ENCODE measurements at regions not wholly inside any gene's neighbourhood (a gene's known extent, or its start where the extent isn't known, plus 50 kb on each side); places are given as distances from the start of the nearest gene placed in this dataset.
"Not testable (repeated sequence)": the region's sequence is repeated elsewhere in the genome, so short reads cannot be mapped to it uniquely, and the experiment has no call there.

DNA sequence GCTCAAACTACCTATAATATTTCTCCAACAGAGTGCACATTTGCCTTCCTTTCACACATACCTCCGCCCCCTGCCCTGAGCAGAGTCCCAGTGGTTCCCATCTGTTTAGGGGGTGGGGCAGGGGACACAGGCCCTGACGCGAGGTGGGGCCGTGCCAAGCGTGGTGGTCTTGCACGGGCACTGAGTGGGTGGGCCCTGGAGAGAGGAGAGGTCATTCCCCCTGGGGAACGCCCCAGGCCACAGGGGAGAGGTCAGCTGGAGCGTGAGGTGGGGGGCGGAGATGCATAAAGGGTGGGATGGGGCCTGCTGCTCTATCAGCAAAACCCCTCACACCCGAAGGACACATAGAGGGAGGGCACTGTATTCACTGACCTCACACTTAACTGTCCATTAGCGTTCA is 441.9 kb downstream of the TMEM121 start:
- Histone ChIP-seq H3K79me2 (ENCODE audit: control insufficient read depth, insufficient read depth, low read length) (no peaks in the 10 kb centered on the region), H3K9me3 (replicated peaks; ENCODE audit: control insufficient read depth, insufficient read depth, low read length) (no peaks in the 10 kb centered on the region), H3K4me2 (ENCODE audit: insufficient read depth, low read length) (no peak overlapping the region), H3K9ac (replicated peaks; ENCODE audit: extremely low read depth, insufficient read depth, low read length) (no peak overlapping the region), H3K27me3 (ENCODE audit: control insufficient read depth in 2 of 2, insufficient read depth in 2 of 2, low read length in 2 of 2) (no peaks in the 10 kb centered on the region), H4K20me1 (replicated peaks; ENCODE audit: control insufficient read depth, extremely low read depth, insufficient read depth, low read length) (no peaks in the 10 kb centered on the region), H3K9me1 (replicated peaks; ENCODE audit: control insufficient read depth, extremely low read depth, insufficient read depth, low read length) (no peaks in the 10 kb centered on the region), H3K36me3 (ENCODE audit: control insufficient read depth in 2 of 2, extremely low read depth in 1 of 2, insufficient read depth in 2 of 2, low read length in 2 of 2) (no peaks in the 10 kb centered on the region), H3K4me3 (replicated peaks in 1 of 3; ENCODE audit: insufficient read depth in 1 of 3, low read depth in 1 of 3, low read length in 3 of 3) (no peak overlapping the region), H3K27ac (ENCODE audit: insufficient read depth, low read depth, low read length) (no peak overlapping the region), H3K4me1 (ENCODE audit: control insufficient read depth, extremely low read depth, insufficient read depth, low read length) (no peaks in the 10 kb centered on the region), H2AFZ (ENCODE audit: low read depth, low read length) (no peak overlapping the region)
- no TSS peak for BruUV-seq (replicated peaks)
- dilution Hi-C loops (cut with MboI; ENCODE audit: extremely low pct_ligation_motif_present, low sequenced_read_pairs) = no loop called here
- intact Hi-C loops (cut with micrococcal nuclease) = no loop called here
- POLR2A ChIA-PET = no interaction called here
- FAIRE-seq = no peak
- DNase-seq (ENCODE audit: low read depth, low spot score) = no peak
- CTCF ChIA-PET = no interaction called here
- no peak for TF ChIP-seq FOS (IDR thresholded peaks at IDR 0.05; ENCODE audit: borderline replicate concordance, insufficient read depth, low read length)
- no peak for TF ChIP-seq MYC (IDR thresholded peaks at IDR 0.05; ENCODE audit: low read depth, low read length)
- no peak for TF ChIP-seq GATA2 (IDR thresholded peaks at IDR 0.05; ENCODE audit: insufficient read depth, insufficient read length, low read depth, low read length)
- TF ChIP-seq EZH2 (IDR thresholded peaks at IDR 0.05; ENCODE audit: borderline replicate concordance, low read depth, low read length, severe bottlenecking) = no peak
- no peak for TF ChIP-seq POLR2A (IDR thresholded peaks at IDR 0.05; ENCODE audit: low read depth, low read length)
- TF ChIP-seq, protein P1, sequence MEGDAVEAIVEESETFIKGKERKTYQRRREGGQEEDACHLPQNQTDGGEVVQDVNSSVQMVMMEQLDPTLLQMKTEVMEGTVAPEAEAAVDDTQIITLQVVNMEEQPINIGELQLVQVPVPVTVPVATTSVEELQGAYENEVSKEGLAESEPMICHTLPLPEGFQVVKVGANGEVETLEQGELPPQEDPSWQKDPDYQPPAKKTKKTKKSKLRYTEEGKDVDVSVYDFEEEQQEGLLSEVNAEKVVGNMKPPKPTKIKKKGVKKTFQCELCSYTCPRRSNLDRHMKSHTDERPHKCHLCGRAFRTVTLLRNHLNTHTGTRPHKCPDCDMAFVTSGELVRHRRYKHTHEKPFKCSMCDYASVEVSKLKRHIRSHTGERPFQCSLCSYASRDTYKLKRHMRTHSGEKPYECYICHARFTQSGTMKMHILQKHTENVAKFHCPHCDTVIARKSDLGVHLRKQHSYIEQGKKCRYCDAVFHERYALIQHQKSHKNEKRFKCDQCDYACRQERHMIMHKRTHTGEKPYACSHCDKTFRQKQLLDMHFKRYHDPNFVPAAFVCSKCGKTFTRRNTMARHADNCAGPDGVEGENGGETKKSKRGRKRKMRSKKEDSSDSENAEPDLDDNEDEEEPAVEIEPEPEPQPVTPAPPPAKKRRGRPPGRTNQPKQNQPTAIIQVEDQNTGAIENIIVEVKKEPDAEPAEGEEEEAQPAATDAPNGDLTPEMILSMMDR (IDR thresholded peaks at IDR 0.05; ENCODE audit: extremely low read depth in 1 of 2, insufficient read depth in 1 of 2, low read depth in 1 of 2, low read length in 2 of 2) = no peak
- no peak for TF ChIP-seq POLR2AphosphoS5 (IDR thresholded peaks at IDR 0.05; ENCODE audit: insufficient read depth, low read depth, low read length)
- TF ChIP-seq, protein P2, sequence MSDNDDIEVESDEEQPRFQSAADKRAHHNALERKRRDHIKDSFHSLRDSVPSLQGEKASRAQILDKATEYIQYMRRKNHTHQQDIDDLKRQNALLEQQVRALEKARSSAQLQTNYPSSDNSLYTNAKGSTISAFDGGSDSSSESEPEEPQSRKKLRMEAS (IDR thresholded peaks at IDR 0.05; ENCODE audit: insufficient read depth, insufficient read length) = no peak
- TF ChIP-seq JUN (IDR thresholded peaks at IDR 0.05; ENCODE audit: borderline replicate concordance, insufficient read depth, insufficient read length, low read depth) = no peak

DNA sequence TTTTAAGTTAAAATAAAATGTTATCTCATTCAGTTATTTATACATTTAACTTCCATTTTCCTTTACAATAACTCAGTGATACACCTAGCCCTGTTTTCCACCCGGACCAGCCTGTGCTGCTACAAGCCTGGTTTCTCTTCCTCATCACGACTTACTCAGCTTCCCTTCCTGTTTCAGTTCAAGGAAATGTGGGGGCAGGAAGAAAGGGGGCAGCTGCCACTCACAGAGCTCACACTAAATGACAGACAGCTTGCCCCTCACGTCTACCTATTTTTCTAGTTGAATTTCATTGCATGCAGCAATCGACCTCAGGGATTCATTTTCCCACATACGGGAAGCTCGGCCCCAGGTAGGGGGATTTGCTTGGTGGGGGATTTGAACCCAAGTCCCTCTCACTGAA is 442.6 kb downstream of the TMEM121 start:
- H3K4me1 ChIP-seq (ENCODE audit: control insufficient read depth, extremely low read depth, insufficient read depth, low read length); H4K20me1 ChIP-seq (replicated peaks; ENCODE audit: control insufficient read depth, extremely low read depth, insufficient read depth, low read length); H3K27ac ChIP-seq (ENCODE audit: insufficient read depth, low read depth, low read length); H3K79me2 ChIP-seq (ENCODE audit: control insufficient read depth, insufficient read depth, low read length); BruUV-seq (replicated peaks); H3K4me2 ChIP-seq (ENCODE audit: insufficient read depth, low read length); H3K4me3 ChIP-seq (replicated peaks in 1 of 3; ENCODE audit: insufficient read depth in 1 of 3, low read depth in 1 of 3, low read length in 3 of 3); CTCF ChIA-PET; H3K9ac ChIP-seq (replicated peaks; ENCODE audit: extremely low read depth, insufficient read depth, low read length); H2AFZ ChIP-seq (ENCODE audit: low read depth, low read length); FAIRE-seq; H3K9me3 ChIP-seq (replicated peaks; ENCODE audit: control insufficient read depth, insufficient read depth, low read length); POLR2A ChIA-PET; intact Hi-C loops (cut with micrococcal nuclease); H3K36me3 ChIP-seq (ENCODE audit: control insufficient read depth in 2 of 2, extremely low read depth in 1 of 2, insufficient read depth in 2 of 2, low read length in 2 of 2); H3K27me3 ChIP-seq (ENCODE audit: control insufficient read depth in 2 of 2, insufficient read depth in 2 of 2, low read length in 2 of 2); DNase-seq (ENCODE audit: low read depth, low spot score); dilution Hi-C loops (cut with MboI; ENCODE audit: extremely low pct_ligation_motif_present, low sequenced_read_pairs); H3K9me1 ChIP-seq (replicated peaks; ENCODE audit: control insufficient read depth, extremely low read depth, insufficient read depth, low read length): not testable (repeated sequence)

- FAIRE-seq; POLR2A ChIA-PET; dilution Hi-C loops (cut with MboI; ENCODE audit: extremely low pct_ligation_motif_present, low sequenced_read_pairs): not testable (repeated sequence)
Observed at GRCh38 chr14:105970821-105971220, 444.4 kb downstream of the TMEM121 start.

More at GRCh38 chr14:105970821-105971220, 444.4 kb downstream of the TMEM121 start:
- H3K4me2 ChIP-seq (ENCODE audit: insufficient read depth, low read length); CTCF ChIA-PET; H3K4me3 ChIP-seq (replicated peaks in 1 of 3; ENCODE audit: insufficient read depth in 1 of 3, low read depth in 1 of 3, low read length in 3 of 3); H3K36me3 ChIP-seq (ENCODE audit: control insufficient read depth in 2 of 2, extremely low read depth in 1 of 2, insufficient read depth in 2 of 2, low read length in 2 of 2); BruUV-seq (replicated peaks); H3K9me1 ChIP-seq (replicated peaks; ENCODE audit: control insufficient read depth, extremely low read depth, insufficient read depth, low read length); H2AFZ ChIP-seq (ENCODE audit: low read depth, low read length); H3K79me2 ChIP-seq (ENCODE audit: control insufficient read depth, insufficient read depth, low read length); H3K27me3 ChIP-seq (ENCODE audit: control insufficient read depth in 2 of 2, insufficient read depth in 2 of 2, low read length in 2 of 2); H3K4me1 ChIP-seq (ENCODE audit: control insufficient read depth, extremely low read depth, insufficient read depth, low read length); intact Hi-C loops (cut with micrococcal nuclease); H3K9ac ChIP-seq (replicated peaks; ENCODE audit: extremely low read depth, insufficient read depth, low read length); H3K9me3 ChIP-seq (replicated peaks; ENCODE audit: control insufficient read depth, insufficient read depth, low read length); H4K20me1 ChIP-seq (replicated peaks; ENCODE audit: control insufficient read depth, extremely low read depth, insufficient read depth, low read length); H3K27ac ChIP-seq (ENCODE audit: insufficient read depth, low read depth, low read length); DNase-seq (ENCODE audit: low read depth, low spot score): not testable (repeated sequence)

Measured in endothelial cell of umbilical vein (primary cell).